ENCODE measurements at regions not wholly inside any gene's neighbourhood (a gene's known extent, or its start where the extent isn't known, plus 50 kb on each side); places are given as distances from the start of the nearest gene placed in this dataset.

DNA sequence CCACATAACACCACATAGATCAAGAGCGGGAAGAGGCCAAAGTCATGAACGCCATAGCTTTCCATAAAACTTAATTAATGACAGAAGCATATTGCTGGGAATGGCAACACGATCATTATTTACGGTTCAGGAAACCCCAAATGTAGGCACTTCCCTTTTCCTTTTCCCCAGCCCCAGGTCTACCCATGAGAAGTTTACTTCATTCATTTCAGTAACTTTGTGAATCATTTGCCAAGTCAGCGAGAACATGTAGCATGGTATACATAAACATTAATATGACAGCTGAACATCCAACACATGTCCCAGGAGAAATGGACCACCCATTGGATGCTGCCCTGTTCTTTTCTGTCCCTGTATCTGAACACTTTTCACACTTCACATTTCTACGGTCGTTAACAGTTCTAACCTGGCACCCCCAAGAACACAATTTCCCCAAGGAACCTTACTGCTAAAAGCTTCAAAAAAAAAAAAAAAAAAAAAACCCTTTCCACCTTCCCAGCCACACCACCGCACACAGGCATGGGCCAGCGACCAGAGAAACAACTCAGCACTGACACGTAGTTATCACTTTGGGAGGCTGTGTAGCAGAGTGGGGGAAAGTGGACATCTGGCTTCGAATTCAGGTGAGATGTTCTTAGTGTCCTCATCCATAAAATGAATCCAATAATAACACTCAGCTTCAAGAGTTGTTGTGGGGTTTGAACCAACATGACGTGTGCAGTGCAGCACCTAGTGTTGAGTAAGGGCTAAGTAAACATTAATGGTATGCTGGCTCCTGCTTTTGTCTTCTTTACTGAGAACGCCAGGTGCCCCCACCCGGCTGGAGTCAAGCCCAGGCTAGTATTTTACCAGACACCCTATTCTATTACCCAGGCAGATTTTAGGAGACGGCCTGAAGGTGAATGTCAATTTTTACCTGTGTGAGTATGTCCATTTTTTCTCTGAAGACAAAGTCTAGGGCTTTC lies 371.5 kb downstream of the LNPK start:
- no peak for TF ChIP-seq FOXM1 (IDR thresholded peaks at IDR 0.05; ENCODE audit: borderline replicate concordance)
- no peak for TF ChIP-seq TARDBP (IDR thresholded peaks at IDR 0.05)
- TF ChIP-seq ELF4 (IDR thresholded peaks at IDR 0.05): no peak
- no peak for TF ChIP-seq NFRKB (IDR thresholded peaks at IDR 0.05)
- TF ChIP-seq, protein P1, sequence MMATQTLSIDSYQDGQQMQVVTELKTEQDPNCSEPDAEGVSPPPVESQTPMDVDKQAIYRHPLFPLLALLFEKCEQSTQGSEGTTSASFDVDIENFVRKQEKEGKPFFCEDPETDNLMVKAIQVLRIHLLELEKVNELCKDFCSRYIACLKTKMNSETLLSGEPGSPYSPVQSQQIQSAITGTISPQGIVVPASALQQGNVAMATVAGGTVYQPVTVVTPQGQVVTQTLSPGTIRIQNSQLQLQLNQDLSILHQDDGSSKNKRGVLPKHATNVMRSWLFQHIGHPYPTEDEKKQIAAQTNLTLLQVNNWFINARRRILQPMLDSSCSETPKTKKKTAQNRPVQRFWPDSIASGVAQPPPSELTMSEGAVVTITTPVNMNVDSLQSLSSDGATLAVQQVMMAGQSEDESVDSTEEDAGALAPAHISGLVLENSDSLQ (IDR thresholded peaks at IDR 0.05): no peak
